Esophagus muscularis mucosa (tissue), 4 donors: ENCODE measurements at regions not wholly inside any gene's neighbourhood (a gene's known extent, or its start where the extent isn't known, plus 50 kb on each side); places are given as distances from the start of the nearest gene placed in this dataset.

ENCODE experiments used
- EP300 ChIP-seq: sonication (generic); formaldehyde crosslinking; IDR thresholded peaks from one replicate; pipeline ENCODE4 v1.6.1; 2017; ENCODE audit warnings: antibody characterized with exemption
- POLR2A ChIP-seq: fragments of 450-650 bp; IDR thresholded peaks from one replicate; pipeline ENCODE4 v1.6.1; 2017; ENCODE audit warnings: antibody characterized with exemption, moderate library complexity, mild to moderate bottlenecking, low read depth
- POLR2AphosphoS5 ChIP-seq, 2 donors: sonication (generic); formaldehyde crosslinking; IDR thresholded peaks; one replicate each; pipeline ENCODE4 v1.6.1; 2017; ENCODE audit warnings: antibody characterized with exemption in 2 of 2
- TF ChIP-seq, protein P1 (sequence below), 3 experiments: fragments of 200-600 bp in 2 of 3; fragments of 450-650 bp in 1 of 3; sonication (generic) in 2 of 3; IDR thresholded peaks; one replicate each; pipeline ENCODE4 v1.5.1; 2017 to 2019; ENCODE audit warnings: antibody characterized with exemption in 3 of 3, mild to moderate bottlenecking in 2 of 3, moderate library complexity in 1 of 3

- TF ChIP-seq, protein P1, sequence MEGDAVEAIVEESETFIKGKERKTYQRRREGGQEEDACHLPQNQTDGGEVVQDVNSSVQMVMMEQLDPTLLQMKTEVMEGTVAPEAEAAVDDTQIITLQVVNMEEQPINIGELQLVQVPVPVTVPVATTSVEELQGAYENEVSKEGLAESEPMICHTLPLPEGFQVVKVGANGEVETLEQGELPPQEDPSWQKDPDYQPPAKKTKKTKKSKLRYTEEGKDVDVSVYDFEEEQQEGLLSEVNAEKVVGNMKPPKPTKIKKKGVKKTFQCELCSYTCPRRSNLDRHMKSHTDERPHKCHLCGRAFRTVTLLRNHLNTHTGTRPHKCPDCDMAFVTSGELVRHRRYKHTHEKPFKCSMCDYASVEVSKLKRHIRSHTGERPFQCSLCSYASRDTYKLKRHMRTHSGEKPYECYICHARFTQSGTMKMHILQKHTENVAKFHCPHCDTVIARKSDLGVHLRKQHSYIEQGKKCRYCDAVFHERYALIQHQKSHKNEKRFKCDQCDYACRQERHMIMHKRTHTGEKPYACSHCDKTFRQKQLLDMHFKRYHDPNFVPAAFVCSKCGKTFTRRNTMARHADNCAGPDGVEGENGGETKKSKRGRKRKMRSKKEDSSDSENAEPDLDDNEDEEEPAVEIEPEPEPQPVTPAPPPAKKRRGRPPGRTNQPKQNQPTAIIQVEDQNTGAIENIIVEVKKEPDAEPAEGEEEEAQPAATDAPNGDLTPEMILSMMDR (IDR thresholded peaks at IDR 0.05) = no peak
- TF ChIP-seq POLR2A (no peak), EP300 (no peak), POLR2AphosphoS5 (IDR thresholded peaks at IDR 0.05) (no peak)
These were observed 179.0 kb upstream of the MMS22L start for GRCh38 chr6:97462031-97462430.
